RWPE2 (cell line): ENCODE measurements at regions not wholly inside any gene's neighbourhood (a gene's known extent, or its start where the extent isn't known, plus 50 kb on each side); places are given as distances from the start of the nearest gene placed in this dataset.

Experiments used
- ATAC-seq: fragments of 200-7000 bp; cut with Tn5 transposase; 3 replicates; pipeline ENCODE4 v1.9.1; 2021; ENCODE audit warnings: low read depth
- DNase-seq: peaks from one replicate; pipeline ENCODE4 v3.0.0-alpha.2; 2020; ENCODE audit warnings: low spot score
- H3K27ac ChIP-seq: fragments of 450-650 bp; 2 replicates; pipeline ENCODE4 v1.5.1; 2017; ENCODE audit warnings: mild to moderate bottlenecking; ENCODE audit not compliant: poor library complexity, severe bottlenecking
- H3K27me3 ChIP-seq: fragments of 250-450 bp; sonication (Bioruptor Pico); 2 replicates; pipeline ENCODE4 v1.5.1; 2021; ENCODE audit warnings: mild to moderate bottlenecking, moderate library complexity; ENCODE audit not compliant: insufficient read depth, poor library complexity, severe bottlenecking
- H3K36me3 ChIP-seq: fragments of 250-450 bp; sonication (Bioruptor Pico); 2 replicates; pipeline ENCODE4 v1.5.1; 2020; ENCODE audit warnings: low read depth, mild to moderate bottlenecking, moderate library complexity
- H3K4me1 ChIP-seq: fragments of 250-450 bp; sonication (Bioruptor Pico); 2 replicates; pipeline ENCODE4 v1.5.1; 2021; ENCODE audit warnings: mild to moderate bottlenecking, moderate library complexity; ENCODE audit not compliant: insufficient read depth, poor library complexity, severe bottlenecking
- H3K4me3 ChIP-seq: fragments of 250-450 bp; sonication (Bioruptor Pico); 2 replicates; pipeline ENCODE4 v1.5.1; 2021; ENCODE audit warnings: mild to moderate bottlenecking, moderate library complexity; ENCODE audit not compliant: severe bottlenecking
- H3K9me3 ChIP-seq: fragments of 250-450 bp; sonication (Bioruptor Pico); 2 replicates; pipeline ENCODE4 v1.5.1; 2021; ENCODE audit warnings: mild to moderate bottlenecking, moderate library complexity; ENCODE audit not compliant: severe bottlenecking
- TF ChIP-seq, protein P1 (sequence below): fragments of 450-650 bp; IDR thresholded peaks from one replicate; pipeline ENCODE4 v1.5.1; 2017; ENCODE audit warnings: mild to moderate bottlenecking, moderate library complexity; ENCODE audit not compliant: poor library complexity, severe bottlenecking

DNA sequence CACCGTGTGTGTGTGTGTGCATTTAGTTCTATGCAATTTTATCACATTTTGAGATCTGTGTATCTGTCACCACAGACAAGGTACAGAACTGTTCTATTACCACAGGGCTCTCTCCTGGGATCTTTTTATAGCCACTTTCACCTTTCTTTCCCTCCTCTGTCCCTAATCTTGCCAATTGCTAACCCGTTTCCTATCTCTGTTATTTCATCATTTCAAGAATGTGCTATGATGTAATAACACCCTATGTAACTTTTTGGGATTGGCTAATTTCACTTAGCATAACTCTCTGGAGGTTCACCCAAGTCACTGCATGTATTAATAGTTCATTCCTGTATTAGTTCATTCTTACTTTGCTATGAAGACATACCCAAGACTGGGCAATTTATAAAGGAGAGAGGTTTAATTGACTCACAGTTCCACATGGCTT is 657.7 kb downstream of the QKI start:
- TF ChIP-seq, protein P1, sequence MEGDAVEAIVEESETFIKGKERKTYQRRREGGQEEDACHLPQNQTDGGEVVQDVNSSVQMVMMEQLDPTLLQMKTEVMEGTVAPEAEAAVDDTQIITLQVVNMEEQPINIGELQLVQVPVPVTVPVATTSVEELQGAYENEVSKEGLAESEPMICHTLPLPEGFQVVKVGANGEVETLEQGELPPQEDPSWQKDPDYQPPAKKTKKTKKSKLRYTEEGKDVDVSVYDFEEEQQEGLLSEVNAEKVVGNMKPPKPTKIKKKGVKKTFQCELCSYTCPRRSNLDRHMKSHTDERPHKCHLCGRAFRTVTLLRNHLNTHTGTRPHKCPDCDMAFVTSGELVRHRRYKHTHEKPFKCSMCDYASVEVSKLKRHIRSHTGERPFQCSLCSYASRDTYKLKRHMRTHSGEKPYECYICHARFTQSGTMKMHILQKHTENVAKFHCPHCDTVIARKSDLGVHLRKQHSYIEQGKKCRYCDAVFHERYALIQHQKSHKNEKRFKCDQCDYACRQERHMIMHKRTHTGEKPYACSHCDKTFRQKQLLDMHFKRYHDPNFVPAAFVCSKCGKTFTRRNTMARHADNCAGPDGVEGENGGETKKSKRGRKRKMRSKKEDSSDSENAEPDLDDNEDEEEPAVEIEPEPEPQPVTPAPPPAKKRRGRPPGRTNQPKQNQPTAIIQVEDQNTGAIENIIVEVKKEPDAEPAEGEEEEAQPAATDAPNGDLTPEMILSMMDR, result no peak
- no peak overlapping the region for H3K4me3 ChIP-seq
- H3K36me3 ChIP-seq, result no peaks in the 10 kb centered on the region
- H3K27me3 ChIP-seq, result no peaks in the 10 kb centered on the region
- no peaks in the 10 kb centered on the region for H3K4me1 ChIP-seq
- ATAC-seq (no peak), DNase-seq (no peak)
- H3K27ac ChIP-seq, result no peak overlapping the region
- no peaks in the 10 kb centered on the region for H3K9me3 ChIP-seq

DNA sequence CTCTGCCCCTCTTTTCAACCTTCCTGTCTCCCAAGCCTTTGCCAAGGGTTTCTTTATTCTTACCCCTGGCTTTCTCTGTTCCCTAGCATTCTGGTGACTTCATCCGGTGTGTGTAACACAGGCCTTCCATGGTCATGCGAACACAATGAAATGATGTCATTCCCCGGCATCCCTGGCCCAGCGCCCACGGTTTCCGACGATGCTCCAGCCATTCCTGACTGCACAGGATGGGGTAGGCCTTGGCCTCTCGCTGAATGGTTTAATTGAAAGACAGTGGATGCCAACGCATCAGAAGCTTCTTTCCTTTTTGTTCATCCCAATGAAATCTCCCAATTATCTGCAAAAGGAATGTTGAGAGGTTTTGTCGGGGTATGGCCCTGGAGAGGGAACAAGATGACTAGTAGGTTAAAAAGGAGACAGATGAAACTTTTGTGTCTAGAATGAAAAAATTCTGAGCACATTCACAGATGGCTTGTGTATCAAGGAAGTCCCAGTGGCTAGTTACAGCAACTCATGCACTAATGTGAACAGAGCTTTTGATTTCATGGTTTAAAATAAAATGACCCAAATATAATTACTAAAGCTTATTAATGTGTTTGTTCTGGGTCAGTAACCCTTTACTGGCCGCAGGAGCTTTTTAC is 655.0 kb downstream of the QKI start:
- TF ChIP-seq, protein P1, result no peak
- DNase-seq (no peak), ATAC-seq (no peak)
- Histone ChIP-seq H3K36me3 (no peaks in the 10 kb centered on the region), H3K27me3 (peaks cover 9% of the 10 kb centered on the region), H3K4me3 (no peak overlapping the region), H3K4me1 (no peaks in the 10 kb centered on the region), H3K9me3 (no peaks in the 10 kb centered on the region), H3K27ac (no peak overlapping the region)

- no peak for DNase-seq
- Histone ChIP-seq H3K4me3 (no peak overlapping the region), H3K36me3 (no peaks in the 10 kb centered on the region), H3K4me1 (no peaks in the 10 kb centered on the region), H3K9me3 (no peaks in the 10 kb centered on the region), H3K27ac (no peak overlapping the region), H3K27me3 (peaks cover 15% of the 10 kb centered on the region)
- TF ChIP-seq, protein P1, result no peak
- ATAC-seq, result no peak
Observed at GRCh38 chr6:164068527-164068926, 654.0 kb downstream of the QKI start.

- no peaks in the 10 kb centered on the region for H3K9me3 ChIP-seq
- no peaks in the 10 kb centered on the region for H3K4me1 ChIP-seq
- ATAC-seq, result no peak
Observed at GRCh38 chr6:164066766-164067165, 652.2 kb downstream of the QKI start.

DNA sequence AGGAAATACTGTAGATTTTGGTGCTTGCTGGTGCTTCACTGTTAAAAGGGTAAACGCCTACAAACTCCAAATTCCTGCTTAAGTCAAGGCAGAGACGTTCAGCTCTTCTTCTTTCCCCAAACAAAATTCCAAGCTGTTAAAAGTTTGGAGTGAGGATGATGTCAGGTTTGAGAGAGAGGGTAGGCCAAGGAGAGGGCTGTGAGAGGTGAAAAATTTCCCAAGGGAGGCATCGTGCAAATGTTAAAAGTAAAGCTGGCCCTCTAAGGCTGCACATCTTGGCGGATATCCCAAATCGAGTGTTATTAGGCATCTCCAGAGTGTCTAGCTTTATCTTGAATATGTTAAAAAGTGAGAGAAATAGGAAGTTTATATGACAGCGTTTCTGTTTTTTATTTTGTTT is 651.8 kb downstream of the QKI start:
- no peaks in the 10 kb centered on the region for H3K9me3 ChIP-seq
- DNase-seq (no peak), ATAC-seq (no peak)
- TF ChIP-seq, protein P1, result no peak
- H3K27ac ChIP-seq, result no peak overlapping the region
- no peaks in the 10 kb centered on the region for H3K4me1 ChIP-seq
- H3K36me3 ChIP-seq, result no peaks in the 10 kb centered on the region
- H3K27me3 ChIP-seq, result peaks cover 16% of the 10 kb centered on the region
- no peak overlapping the region for H3K4me3 ChIP-seq

More at GRCh38 chr6:164066766-164067165, 652.2 kb downstream of the QKI start:
- Histone ChIP-seq H3K27ac (no peak overlapping the region), H3K36me3 (no peaks in the 10 kb centered on the region), H3K4me3 (no peak overlapping the region), H3K27me3 (peaks cover 16% of the 10 kb centered on the region)
- no peak for DNase-seq
- TF ChIP-seq, protein P1, result no peak
